Heart right ventricle (tissue), 16 donors: ENCODE measurements at regions not wholly inside any gene's neighbourhood (a gene's known extent, or its start where the extent isn't known, plus 50 kb on each side); places are given as distances from the start of the nearest gene placed in this dataset.
"Not testable (repeated sequence)": the region's sequence is repeated elsewhere in the genome, so short reads cannot be mapped to it uniquely, and the experiment has no call there.

Experiments
- ATAC-seq, 8 donors: fragments of 200-7000 bp; cut with Tn5 transposase; one replicate each; pipeline ENCODE4 v1.9.1; 2020; ENCODE audit warnings: mild to moderate bottlenecking in 8 of 8, moderate library complexity in 8 of 8, moderate number of reproducible peaks in 1 of 8
- DNase-seq, 2 donors: peaks; one replicate each; pipeline ENCODE4 v3.0.0-alpha.2; 2020
- H3K27ac ChIP-seq, 10 donors: fragments of 200-600 bp; sonication (generic) in 2 of 10; one replicate each; pipeline versions ENCODE4 v1.5.0 to v1.8.0; 2020 to 2022; ENCODE audit warnings: mild to moderate bottlenecking in 3 of 10
- H3K27me3 ChIP-seq, 7 donors: fragments of 200-600 bp; one replicate each; pipeline ENCODE4 v1.8.0; 2021 to 2022; ENCODE audit warnings: mild to moderate bottlenecking in 2 of 7
- H3K36me3 ChIP-seq, 9 donors: fragments of 200-600 bp; sonication (generic) in 1 of 9; one replicate each; pipeline versions ENCODE4 v1.5.0 to v1.8.0; 2020 to 2022; ENCODE audit warnings: mild to moderate bottlenecking in 2 of 9
- H3K4me1 ChIP-seq, 9 donors: fragments of 200-600 bp; sonication (generic) in 1 of 9; one replicate each; pipeline versions ENCODE4 v1.5.0 to v1.8.0; 2020 to 2022; ENCODE audit warnings: mild to moderate bottlenecking in 4 of 9
- H3K4me3 ChIP-seq, 10 donors: fragments of 200-600 bp; sonication (generic) in 2 of 10; one replicate each; pipeline versions ENCODE4 v1.5.0 to v1.8.0; 2020 to 2022; ENCODE audit warnings: mild to moderate bottlenecking in 7 of 10, moderate library complexity in 2 of 10
- H3K9me3 ChIP-seq, 11 donors: fragments of 200-600 bp in 10 of 11; sonication (generic) in 2 of 11; one replicate each; pipeline versions ENCODE4 v1.5.0 to v1.8.0; 2013 to 2022; ENCODE audit warnings: mild to moderate bottlenecking in 2 of 11, control low read depth in 1 of 11, moderate library complexity in 1 of 11
- WGBS, 2 donors: extraction: QIAGEN DNeasy Blood & Tissue Kit; methylation state at CpG; one replicate each; pipeline ENCODE4 v1.1.7; 2013; ENCODE audit warnings: inconsistent platforms in 1 of 2; 5-methylcytosine and 5-hydroxymethylcytosine counted together
- intact Hi-C, 10 donors: fragments of 100-400 bp; cut with DNase I; formaldehyde crosslinking; loops; one replicate each; pipeline versions ENCODE4 v1.11.1 to v1.14.2; 2022
- TF ChIP-seq, protein P1 (sequence below), 9 donors: fragments of 200-600 bp; sonication (generic) in 2 of 9; IDR thresholded peaks; one replicate each; pipeline versions ENCODE4 v1.5.0 to v1.8.0; 2021 to 2022; ENCODE audit warnings: antibody characterized with exemption in 9 of 9, mild to moderate bottlenecking in 5 of 9, moderate library complexity in 1 of 9
- donor health status: Arrhythmogenic right ventricular cardiomyopathy.
- donor health status: ischemic (EF 13 %, LVEDD 7.1; RV severe dilation, severe dysfunction).
- donor health status: healthy with polysubstance abuse.
- donor health status: DM: no; HTN: yes; CAD: no.
- donor health status: DM: no; HTN: no; CAD: no.
- donor health status: ischemic (EF 25% LVEDD 6.9; RV normal size, moderate dysfunction).
- donor health status: ischemic (EF 25% LVEDD 5.7; RV mildly dilated, moderate dysfunction).
- donor health status: healthy.
- donor health status: DM: yes; HTN: yes; CAD: no.
- donor health status: Ischemic cardiomyopathy.
- donor health status: ischemic (EF 35%, LVEDD 5.7; RV mildly dilated, moderate dysfunction).
- donor health status: nonischemic (EF 11% LVEDD 7.7; RV severe dilation, severe dysfunction).
- donor health status: DM: yes; HTN: yes; CAD: no.
- donor health status: PGD.
- donor health status: ischemic (EF 29% LVEDD 5.4; RV normal size, mild dysfunction).
- donor health status: nonischemic (EF 23%, LVEDD 6.1; RV moderate dilation, normal function).

DNA sequence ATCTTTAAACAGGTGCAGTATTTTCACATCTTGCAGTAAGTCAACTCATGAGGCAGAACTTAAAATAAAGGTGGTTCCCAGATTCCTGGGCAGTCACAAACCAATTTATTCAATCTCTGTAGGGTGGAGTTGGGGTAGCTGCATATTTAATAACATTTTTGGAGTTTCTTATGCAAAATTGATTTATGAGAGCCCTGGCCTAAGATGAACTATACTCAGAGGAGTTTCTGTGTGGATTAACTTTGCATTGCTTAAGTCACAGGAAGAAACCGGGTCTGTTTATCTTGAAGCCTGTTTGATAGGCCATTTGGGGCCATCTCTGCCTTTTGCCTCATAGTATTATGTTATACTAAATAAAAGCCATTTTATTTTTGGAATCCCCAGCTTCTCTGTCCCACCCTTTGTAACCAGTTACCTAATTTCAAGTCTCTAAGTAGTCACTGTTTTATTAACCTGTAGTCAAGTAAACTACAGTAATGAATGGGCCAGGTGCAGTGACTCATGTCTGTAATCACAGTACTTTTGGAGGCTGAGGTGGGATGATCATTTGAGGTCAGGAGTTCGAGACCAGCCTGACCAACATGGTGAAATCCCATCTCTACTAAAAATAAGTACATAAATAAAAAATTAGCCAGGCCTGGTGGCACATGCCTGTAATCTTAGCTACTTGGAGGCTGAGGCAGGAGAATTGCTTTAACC, 104.4 kb upstream of the FAM3C start:
- ATAC-seq (no peak), DNase-seq (no peak)
- no peaks in the 10 kb centered on the region for H3K36me3 ChIP-seq
- H3K4me3 ChIP-seq: no peak overlapping the region
- no peak overlapping the region for H3K27ac ChIP-seq
- 72 to 78% methylated on average over 2 of the region's 2 CpGs for WGBS, 2 donors
- H3K27me3 ChIP-seq: no peaks in the 10 kb centered on the region
- peaks cover 0 to 21% (median 10%) of the 10 kb centered on the region in 11 donors for H3K9me3 ChIP-seq
- intact Hi-C loops: no loop called here
- peaks cover 0 to 3% (median 0%) of the 10 kb centered on the region in 9 donors for H3K4me1 ChIP-seq
- TF ChIP-seq, protein P1, sequence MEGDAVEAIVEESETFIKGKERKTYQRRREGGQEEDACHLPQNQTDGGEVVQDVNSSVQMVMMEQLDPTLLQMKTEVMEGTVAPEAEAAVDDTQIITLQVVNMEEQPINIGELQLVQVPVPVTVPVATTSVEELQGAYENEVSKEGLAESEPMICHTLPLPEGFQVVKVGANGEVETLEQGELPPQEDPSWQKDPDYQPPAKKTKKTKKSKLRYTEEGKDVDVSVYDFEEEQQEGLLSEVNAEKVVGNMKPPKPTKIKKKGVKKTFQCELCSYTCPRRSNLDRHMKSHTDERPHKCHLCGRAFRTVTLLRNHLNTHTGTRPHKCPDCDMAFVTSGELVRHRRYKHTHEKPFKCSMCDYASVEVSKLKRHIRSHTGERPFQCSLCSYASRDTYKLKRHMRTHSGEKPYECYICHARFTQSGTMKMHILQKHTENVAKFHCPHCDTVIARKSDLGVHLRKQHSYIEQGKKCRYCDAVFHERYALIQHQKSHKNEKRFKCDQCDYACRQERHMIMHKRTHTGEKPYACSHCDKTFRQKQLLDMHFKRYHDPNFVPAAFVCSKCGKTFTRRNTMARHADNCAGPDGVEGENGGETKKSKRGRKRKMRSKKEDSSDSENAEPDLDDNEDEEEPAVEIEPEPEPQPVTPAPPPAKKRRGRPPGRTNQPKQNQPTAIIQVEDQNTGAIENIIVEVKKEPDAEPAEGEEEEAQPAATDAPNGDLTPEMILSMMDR (IDR thresholded peaks at IDR 0.05): no peak

DNA sequence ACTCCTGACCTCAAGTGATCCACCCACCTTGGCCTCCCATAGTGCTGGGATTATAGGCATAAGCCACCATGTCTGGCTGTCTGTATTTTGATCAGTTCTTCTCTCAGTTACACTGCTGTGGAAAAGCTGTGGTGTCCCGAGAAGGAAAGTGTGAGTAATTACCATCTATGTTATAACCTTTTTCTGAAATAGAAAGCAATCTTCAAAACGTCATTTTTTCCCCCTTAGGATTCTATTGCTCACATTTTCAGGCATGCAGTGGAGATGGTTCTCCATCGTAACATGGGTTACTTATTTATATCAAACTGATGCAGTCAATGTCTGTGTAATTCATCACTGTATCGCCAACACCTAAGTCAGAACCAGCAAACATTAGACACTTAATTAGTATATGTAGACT, 103.5 kb upstream of the FAM3C start:
- TF ChIP-seq, protein P1 (IDR thresholded peaks at IDR 0.05): no peak
- no peaks in the 10 kb centered on the region for H3K27me3 ChIP-seq
- WGBS, 2 donors: 84 to 87% methylated on average over 4 of the region's 4 CpGs
- no peak overlapping the region for H3K27ac ChIP-seq
- DNase-seq (no peak), ATAC-seq (no peak)
- peaks cover 0 to under 1% (median 0%) of the 10 kb centered on the region in 9 donors for H3K4me1 ChIP-seq
- peaks cover 0 to 12% (median 1%) of the 10 kb centered on the region in 11 donors for H3K9me3 ChIP-seq
- H3K4me3 ChIP-seq: no peak overlapping the region
- no peaks in the 10 kb centered on the region for H3K36me3 ChIP-seq
- intact Hi-C loops: no loop called here

DNA sequence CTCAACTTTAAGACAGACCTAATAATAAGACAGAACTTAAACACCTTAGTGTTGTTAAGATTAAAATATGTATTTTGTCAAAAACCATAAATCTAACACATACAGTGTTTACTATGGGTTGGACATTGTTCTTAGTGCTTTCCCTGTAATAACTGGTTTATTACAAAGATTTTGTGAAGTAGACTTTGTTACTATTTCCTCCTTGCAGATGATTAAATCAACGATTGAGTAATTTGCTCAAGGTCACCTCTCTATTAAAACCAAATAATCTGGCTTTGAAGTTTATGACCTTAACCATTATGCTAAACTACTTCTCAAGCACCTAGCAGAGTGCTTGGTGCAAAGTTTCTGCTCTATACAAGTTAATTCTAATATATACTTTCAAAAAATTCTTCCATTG, 102.7 kb upstream of the FAM3C start:
- no peaks in the 10 kb centered on the region for H3K36me3 ChIP-seq
- no peaks in the 10 kb centered on the region for H3K27me3 ChIP-seq
- no peaks in the 10 kb centered on the region for H3K4me1 ChIP-seq
- intact Hi-C loops: no loop called here
- no peak for ATAC-seq
- no peak overlapping the region for H3K27ac ChIP-seq
- no peak for DNase-seq
- peaks cover 0 to 10% (median 0%) of the 10 kb centered on the region in 11 donors for H3K9me3 ChIP-seq
- no peak overlapping the region for H3K4me3 ChIP-seq
- TF ChIP-seq, protein P1 (IDR thresholded peaks at IDR 0.05): no peak
- WGBS, 2 donors: 65 to 74% methylated on average over 1 of the region's 1 CpG

DNA sequence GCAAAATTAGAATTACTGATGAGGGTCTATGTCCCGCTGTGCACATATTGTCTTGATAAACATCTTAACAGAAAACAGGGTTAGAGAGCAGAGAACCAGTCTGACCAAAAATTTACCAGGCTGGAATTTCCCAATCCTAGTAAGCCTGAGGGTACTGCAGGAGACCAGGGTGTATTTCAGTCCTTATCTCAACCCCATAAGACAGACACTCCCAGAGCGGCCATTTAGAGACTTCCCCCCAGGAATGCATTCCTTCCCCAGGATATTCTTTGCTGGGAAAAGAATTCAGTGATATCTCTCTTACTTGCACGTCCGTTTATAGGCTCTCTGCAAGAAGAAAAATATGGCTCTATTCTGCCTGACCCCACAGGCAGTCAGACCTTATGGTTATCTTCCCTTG, 101.4 kb upstream of the FAM3C start:
- H3K4me1 ChIP-seq, H3K36me3 ChIP-seq, H3K27me3 ChIP-seq, intact Hi-C loops, H3K4me3 ChIP-seq, DNase-seq, ATAC-seq, H3K27ac ChIP-seq: not testable (repeated sequence)
- H3K9me3 ChIP-seq: peaks cover 0 to 10% (median 0%) of the 10 kb centered on the region in 11 donors
- 68 to 75% methylated on average over 4 of the region's 4 CpGs for WGBS, 2 donors

DNA sequence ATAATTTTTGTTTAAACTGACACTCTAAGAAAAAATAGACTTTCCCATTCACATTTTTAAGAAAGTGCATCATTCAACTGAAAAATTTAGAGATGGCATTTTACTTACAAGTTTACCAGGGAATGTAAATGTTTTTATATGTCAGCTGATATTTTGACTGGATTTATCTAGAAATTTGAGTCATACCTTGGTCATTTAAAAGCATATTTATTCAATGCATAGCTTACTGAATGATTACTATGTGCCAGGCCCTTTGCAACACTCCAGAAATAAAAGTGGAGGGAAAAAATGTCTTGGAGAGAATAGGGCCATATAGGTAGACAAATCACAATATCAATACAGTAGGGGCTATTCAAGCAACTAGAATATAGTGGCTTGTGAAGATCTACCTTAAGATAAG, 98.4 kb upstream of the FAM3C start:
- Histone ChIP-seq H3K36me3 (no peaks in the 10 kb centered on the region), H3K9me3 (peaks cover 0 to 10% (median 0%) of the 10 kb centered on the region in 11 donors), H3K4me1 (no peaks in the 10 kb centered on the region), H3K27me3 (no peaks in the 10 kb centered on the region), H3K27ac (no peak overlapping the region), H3K4me3 (no peak overlapping the region)
- ATAC-seq: no peak
- DNase-seq: no peak
- intact Hi-C loops: no loop called here
- TF ChIP-seq, protein P1 (IDR thresholded peaks at IDR 0.05): no peak
